ENCODE measurements at regions not wholly inside any gene's neighbourhood (a gene's known extent, or its start where the extent isn't known, plus 50 kb on each side); places are given as distances from the start of the nearest gene placed in this dataset. TPM values are rescaled to one million over a fixed set of nuclear protein-coding genes. Genes with fewer than 3 reads are reported as not detected.

DNA sequence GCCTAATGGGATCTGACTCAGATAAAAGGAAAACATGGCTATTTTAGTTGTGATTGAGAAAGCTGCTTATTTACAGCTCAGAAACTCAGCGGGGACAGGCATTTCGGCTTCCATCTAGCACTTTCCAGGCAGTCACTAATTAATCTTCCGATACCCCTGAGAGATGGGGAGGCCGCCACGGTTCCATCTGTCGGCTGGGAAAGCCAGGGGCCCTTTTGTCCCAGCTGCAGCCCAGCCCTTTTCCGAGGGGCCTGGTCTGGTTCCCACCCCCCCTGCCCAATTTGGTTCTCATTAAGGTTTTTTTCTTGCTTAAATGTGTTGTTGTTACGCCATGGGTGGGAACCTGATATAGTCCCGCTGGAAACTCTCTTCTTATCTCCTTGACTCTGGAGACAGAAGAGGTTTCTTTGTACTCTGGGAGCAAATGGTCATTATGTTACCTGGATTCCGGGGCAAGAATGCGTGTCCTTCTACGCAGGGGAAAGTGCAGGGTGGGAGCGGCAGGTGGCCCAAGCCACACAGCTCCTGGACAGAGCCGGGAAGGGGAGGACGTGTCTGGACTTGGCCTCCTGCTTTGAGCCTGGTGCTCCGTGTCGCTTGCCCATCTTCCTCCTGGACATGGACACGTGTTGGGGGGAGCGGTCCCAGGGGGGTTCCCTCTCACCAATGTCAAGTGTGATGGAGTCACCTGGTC is 50.9 kb upstream of the GSE1 start:
- Histone ChIP-seq H4K20me1 (ENCODE audit: insufficient read depth) (peaks cover 82% of the 10 kb centered on the region), H3K36me3 (ENCODE audit: low read depth) (no peaks in the 10 kb centered on the region), H3K4me2 (no peak overlapping the region; the same call in 1 of the 2 replicates), H3K9me3 (ENCODE audit: insufficient read depth, low read depth) (no peaks in the 10 kb centered on the region), H3K4me1 (replicated peaks; ENCODE audit: insufficient read depth) (peaks cover 48% of the 10 kb centered on the region), H2AFZ (no peak overlapping the region), H3K27me3 (ENCODE audit: insufficient read depth, low read depth) (no peaks in the 10 kb centered on the region), H3F3A (ENCODE audit: insufficient read depth, low read depth) (peaks cover 46% of the 10 kb centered on the region), H3K79me2 (ENCODE audit: low read depth) (peaks cover 94% of the 10 kb centered on the region), H3K9me2 (ENCODE audit: insufficient read depth) (no peaks in the 10 kb centered on the region), H3K27ac (no peak overlapping the region), H3K4me3 (no peak overlapping the region)
- intact Hi-C loops (cut with micrococcal nuclease; ENCODE audit: unreplicated experiment), result no loop called here
- ChIA-PET CTCF (no interaction called here), POLR2A (ENCODE audit: unreplicated experiment) (no interaction called here)
- TF ChIP-seq, protein P1, sequence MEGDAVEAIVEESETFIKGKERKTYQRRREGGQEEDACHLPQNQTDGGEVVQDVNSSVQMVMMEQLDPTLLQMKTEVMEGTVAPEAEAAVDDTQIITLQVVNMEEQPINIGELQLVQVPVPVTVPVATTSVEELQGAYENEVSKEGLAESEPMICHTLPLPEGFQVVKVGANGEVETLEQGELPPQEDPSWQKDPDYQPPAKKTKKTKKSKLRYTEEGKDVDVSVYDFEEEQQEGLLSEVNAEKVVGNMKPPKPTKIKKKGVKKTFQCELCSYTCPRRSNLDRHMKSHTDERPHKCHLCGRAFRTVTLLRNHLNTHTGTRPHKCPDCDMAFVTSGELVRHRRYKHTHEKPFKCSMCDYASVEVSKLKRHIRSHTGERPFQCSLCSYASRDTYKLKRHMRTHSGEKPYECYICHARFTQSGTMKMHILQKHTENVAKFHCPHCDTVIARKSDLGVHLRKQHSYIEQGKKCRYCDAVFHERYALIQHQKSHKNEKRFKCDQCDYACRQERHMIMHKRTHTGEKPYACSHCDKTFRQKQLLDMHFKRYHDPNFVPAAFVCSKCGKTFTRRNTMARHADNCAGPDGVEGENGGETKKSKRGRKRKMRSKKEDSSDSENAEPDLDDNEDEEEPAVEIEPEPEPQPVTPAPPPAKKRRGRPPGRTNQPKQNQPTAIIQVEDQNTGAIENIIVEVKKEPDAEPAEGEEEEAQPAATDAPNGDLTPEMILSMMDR (conservative IDR thresholded peaks at IDR 0.05), result no peak
- no peak for TF ChIP-seq EZH2 (IDR thresholded peaks at IDR 0.05; ENCODE audit: low read depth)
- no TSS peak for BruUV-seq (replicated peaks)
- DNase-seq, result no peak

DNA sequence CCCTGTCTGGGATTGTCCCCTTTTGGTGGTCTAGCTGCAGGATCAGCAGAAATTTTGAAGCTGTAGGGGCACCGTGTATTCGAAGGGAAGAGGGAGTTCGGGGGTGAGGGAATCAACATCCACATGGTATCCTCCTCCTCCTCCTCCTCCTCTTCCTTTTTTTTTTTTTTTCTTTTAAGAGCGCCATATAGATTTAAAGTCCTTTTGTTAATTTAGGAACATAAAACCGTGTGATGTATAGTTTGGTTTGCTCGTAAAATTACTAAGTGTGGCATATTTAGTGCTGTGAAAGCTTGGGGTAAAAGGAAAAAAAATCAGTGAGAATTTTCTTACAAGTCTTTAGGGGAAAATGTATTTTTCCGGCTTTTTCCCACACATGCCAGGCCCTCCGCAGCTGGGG is 50.1 kb upstream of the GSE1 start:
- ChIA-PET CTCF (interaction anchor here (0.7 to 0.8 kb wide), 2 partner anchors 23 to 48 kb away, joined by 3 to 4 read pairs; no protein-coding TSS in a partner anchor), POLR2A (ENCODE audit: unreplicated experiment) (no interaction called here)
- H4K20me1 ChIP-seq (ENCODE audit: insufficient read depth), result peaks cover 90% of the 10 kb centered on the region
- intact Hi-C loops (cut with micrococcal nuclease; ENCODE audit: unreplicated experiment), result no loop called here
- no peak for TF ChIP-seq EZH2 (IDR thresholded peaks at IDR 0.05; ENCODE audit: low read depth)
- TF ChIP-seq, protein P1 (conservative IDR thresholded peaks at IDR 0.05), result no peak
- peaks cover 38% of the 10 kb centered on the region for H3F3A ChIP-seq (ENCODE audit: insufficient read depth, low read depth)
- H3K4me2 ChIP-seq, result peak overlapping the region; percentile 32
- no peak overlapping the region for H2AFZ ChIP-seq
- H3K9me3 ChIP-seq (ENCODE audit: insufficient read depth, low read depth), result no peaks in the 10 kb centered on the region
- H3K27me3 ChIP-seq (ENCODE audit: insufficient read depth, low read depth), result no peaks in the 10 kb centered on the region
- H3K4me1 ChIP-seq (replicated peaks; ENCODE audit: insufficient read depth), result peaks cover 44% of the 10 kb centered on the region
- DNase-seq, result no peak
- no TSS peak for BruUV-seq (replicated peaks)
- H3K36me3 ChIP-seq (ENCODE audit: low read depth), result no peaks in the 10 kb centered on the region
- no peak overlapping the region for H3K27ac ChIP-seq
- no peak overlapping the region for H3K4me3 ChIP-seq
- H3K9me2 ChIP-seq (ENCODE audit: insufficient read depth), result no peaks in the 10 kb centered on the region
- H3K79me2 ChIP-seq (ENCODE audit: low read depth), result peaks cover 94% of the 10 kb centered on the region

Small RNAs in the stretch of these regions (microRNA-seq; reads per million reads assigned to microRNA genes)
- gene MIR5093 (ENCODE audit: borderline number of aligned reads, borderline replicate concordance), result not detected

Data from PC-9 (cell line).